Right lobe of liver (tissue), 4 donors: ENCODE measurements at regions not wholly inside any gene's neighbourhood (a gene's known extent, or its start where the extent isn't known, plus 50 kb on each side); places are given as distances from the start of the nearest gene placed in this dataset.

Experiments
- CTCF ChIP-seq, 4 donors: fragments of 200-600 bp in 3 of 4; fragments of 450-650 bp in 1 of 4; IDR thresholded peaks; one replicate each; pipeline versions ENCODE4 v1.5.1 to v1.8.0; 2016 to 2022; ENCODE audit warnings: antibody characterized with exemption in 4 of 4, mild to moderate bottlenecking in 2 of 4
- POLR2A ChIP-seq: fragments of 450-650 bp; IDR thresholded peaks from one replicate; pipeline ENCODE4 v1.6.1; 2017; ENCODE audit warnings: antibody characterized with exemption, mild to moderate bottlenecking
- donor health status: DM: no; HTN: no; CAD: no.
- donor health status: DM: no; HTN: no; CAD: no.
- donor health status: DM: no; HTN: yes; CAD: no.

GRCh38 chr2:66692521-66693054 is 257.7 kb downstream of the MEIS1 start:
- TF ChIP-seq POLR2A (no peak), CTCF (IDR thresholded peaks at IDR 0.05) (no peak)
